Myocyte (in vitro differentiated cells): ENCODE measurements at regions not wholly inside any gene's neighbourhood (a gene's known extent, or its start where the extent isn't known, plus 50 kb on each side); places are given as distances from the start of the nearest gene placed in this dataset.
"Not testable (repeated sequence)": the region's sequence is repeated elsewhere in the genome, so short reads cannot be mapped to it uniquely, and the experiment has no call there.

Experiments
- DNase-seq: peaks from one replicate; pipeline ENCODE4 v3.0.0-alpha.2; 2012; ENCODE audit warnings: low read depth

DNA sequence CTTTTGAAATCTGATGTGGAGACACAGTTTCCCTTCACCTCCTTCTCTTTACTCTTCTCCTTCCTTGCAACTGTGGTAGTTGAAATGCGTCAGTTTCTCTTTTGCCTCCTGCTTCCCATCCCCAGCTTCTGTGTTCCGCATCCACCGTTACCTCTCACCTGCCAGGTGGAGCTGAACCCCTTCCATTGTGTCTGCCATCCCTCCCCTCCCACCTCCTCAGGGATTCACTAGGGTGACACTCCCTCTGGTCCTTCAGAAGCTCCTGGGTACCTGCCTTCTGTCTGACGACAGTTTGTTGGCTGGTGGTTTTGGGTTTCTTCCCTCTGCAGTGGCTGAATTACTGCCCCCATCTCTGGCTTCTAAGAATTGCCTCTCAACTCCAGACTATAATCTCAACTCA, 132.1 kb downstream of the SLC24A2 start:
- DNase-seq = no peak

DNA sequence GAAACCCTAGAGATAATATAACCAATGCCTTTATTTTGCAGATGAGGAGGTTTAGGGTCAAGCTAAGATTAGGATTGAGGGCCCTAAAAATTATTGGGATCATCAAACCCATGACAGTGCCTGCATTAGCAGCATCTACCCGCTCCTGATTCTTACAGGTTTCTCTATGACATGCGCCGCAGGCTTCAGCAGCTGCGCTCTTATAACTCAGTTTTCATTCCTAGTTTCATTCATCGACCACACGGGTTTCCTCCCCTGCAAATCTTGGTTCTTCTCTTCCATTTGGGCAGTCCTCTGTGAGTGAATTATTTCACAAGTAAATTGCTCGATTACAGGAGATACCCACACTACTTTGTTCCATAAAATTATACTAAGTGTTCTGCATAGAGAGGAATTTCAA, 137.2 kb downstream of the SLC24A2 start:
- DNase-seq = no peak

DNA sequence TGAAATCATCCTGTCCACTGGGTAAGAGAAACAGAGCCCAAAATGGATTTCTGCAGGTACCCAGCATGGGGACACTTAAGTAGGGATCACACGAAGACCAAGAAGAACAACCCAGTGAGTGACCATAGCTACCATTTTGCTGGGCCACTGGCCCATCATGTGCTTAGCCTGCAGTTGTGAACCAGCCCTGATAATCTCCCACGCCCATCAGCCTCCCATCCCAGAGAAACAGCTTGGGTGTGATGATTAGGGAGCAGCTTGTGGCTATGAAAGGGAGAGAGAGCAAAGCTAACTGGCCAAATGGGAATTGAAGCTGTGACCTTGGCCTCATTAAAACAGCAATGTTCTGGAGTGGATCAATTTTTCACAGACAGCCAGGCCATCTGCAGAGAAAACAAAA, 138.5 kb downstream of the SLC24A2 start:
- DNase-seq = no peak

- no peak for DNase-seq
Measured at GRCh38 chr9:19649336-19650041, 139.3 kb downstream of the SLC24A2 start.

DNA sequence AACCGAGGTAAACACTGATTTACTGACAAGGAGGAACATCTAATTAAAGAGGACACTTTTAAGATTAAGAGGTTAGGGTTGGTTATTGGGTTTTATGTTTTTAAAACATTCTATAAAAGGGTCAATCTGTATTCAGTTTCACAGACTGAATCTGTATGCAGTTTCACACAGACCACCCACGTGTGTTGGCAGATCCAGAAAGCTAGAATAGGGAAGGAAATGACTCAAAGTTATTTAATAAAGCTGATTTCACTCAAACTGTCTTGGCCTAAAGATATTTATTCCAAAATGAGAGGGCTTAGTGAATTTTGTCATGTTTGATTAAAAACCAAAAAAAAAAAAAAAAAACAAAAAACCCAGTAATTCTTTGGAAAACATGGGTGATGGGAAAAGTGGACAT, 140.2 kb downstream of the SLC24A2 start:
- DNase-seq = no peak

DNA sequence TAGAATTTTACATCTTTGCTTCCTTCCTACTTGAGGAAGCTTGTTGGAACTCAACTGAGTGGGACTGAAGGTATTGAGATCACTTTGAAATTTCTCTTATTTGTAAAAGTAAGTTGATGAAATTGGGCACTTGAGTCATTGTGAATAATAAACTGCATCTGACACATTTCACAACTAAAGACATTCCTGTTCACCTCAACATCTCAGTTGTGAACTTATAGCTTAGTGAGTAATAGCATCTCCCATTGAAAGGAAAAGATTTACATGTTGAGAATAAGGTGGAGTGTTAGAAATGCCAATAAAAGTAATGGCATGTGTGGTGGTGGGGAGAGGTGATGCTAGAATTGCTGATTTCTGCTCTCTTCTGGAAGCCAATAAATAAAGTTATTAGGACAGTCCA, 145.0 kb downstream of the SLC24A2 start:
- no peak for DNase-seq

DNA sequence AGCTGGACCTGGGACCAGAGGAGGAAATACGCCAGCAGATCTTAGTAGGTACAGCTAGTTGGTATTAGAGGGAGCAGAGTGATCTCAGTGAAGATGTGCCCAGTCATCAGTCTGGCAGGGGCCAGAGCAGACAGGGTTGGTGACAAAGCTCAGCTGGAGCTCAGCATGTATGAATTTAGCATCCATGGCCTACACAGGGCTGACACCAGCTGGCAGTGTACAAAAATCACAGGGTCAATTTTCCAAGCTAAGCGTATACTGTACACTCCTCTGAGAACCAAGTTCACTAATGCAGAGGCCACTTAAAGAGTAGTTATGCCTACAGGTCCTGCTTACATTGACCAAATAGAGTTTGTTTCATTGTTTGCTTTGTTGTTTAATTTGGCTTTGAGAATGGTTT, 146.6 kb downstream of the SLC24A2 start:
- DNase-seq = peak; percentile 21

GRCh38 chr9:19641046-19641445, 147.8 kb downstream of the SLC24A2 start:
- DNase-seq = peak; percentile 28

GRCh38 chr9:19640014-19640413, 148.8 kb downstream of the SLC24A2 start:
- no peak for DNase-seq

DNA sequence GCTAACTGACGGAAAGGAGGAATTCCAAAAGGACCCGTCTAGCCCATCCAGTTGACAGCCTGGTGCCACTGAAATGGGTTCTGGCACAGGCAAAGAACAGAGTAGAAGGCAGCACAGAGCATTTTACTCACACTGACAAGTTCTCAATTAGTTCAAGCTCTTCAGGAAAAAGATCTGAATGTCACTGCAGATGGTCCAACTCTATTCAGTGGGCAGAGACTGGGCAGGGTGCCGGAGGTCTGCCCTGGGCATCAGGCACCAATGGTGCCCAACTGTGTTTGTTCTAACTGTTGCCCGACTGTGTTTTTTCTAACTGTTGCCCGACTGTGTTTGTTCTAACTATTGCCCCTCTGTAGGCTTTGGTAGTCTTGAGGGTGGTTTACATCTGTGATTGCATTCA, 151.8 kb downstream of the SLC24A2 start:
- DNase-seq = no peak

GRCh38 chr9:19634881-19635280, 154.0 kb downstream of the SLC24A2 start:
- DNase-seq = no peak

GRCh38 chr9:19631181-19631580, 157.7 kb downstream of the SLC24A2 start:
- no peak for DNase-seq

DNA sequence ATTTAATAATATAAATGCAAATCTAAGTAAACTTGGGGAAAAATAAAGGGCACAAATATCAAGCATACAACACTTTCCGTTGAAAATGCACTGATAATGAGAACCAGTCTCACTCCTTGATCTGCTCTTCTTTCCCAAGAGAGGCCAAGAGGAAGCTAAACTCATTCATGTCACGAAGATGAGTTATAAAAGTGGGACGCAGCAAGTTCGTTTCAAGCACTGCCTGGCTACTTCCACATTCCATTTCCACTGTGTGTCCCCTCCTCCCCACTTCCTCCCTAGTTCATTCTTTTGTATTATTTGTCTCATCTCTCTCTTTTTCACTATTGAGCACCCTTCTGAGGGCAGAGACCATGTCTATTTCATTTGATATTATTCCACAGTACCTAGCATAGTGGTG, 158.1 kb downstream of the SLC24A2 start:
- DNase-seq = no peak

GRCh38 chr9:19629488-19629887, 159.3 kb downstream of the SLC24A2 start:
- DNase-seq = no peak

- not testable (repeated sequence) for DNase-seq
Measured at GRCh38 chr9:19625426-19625825, 163.4 kb downstream of the SLC24A2 start.

- no peak for DNase-seq
Measured at GRCh38 chr9:19624519-19624918, 164.3 kb downstream of the SLC24A2 start.

GRCh38 chr9:19623941-19624340, 164.9 kb downstream of the SLC24A2 start:
- no peak for DNase-seq

DNA sequence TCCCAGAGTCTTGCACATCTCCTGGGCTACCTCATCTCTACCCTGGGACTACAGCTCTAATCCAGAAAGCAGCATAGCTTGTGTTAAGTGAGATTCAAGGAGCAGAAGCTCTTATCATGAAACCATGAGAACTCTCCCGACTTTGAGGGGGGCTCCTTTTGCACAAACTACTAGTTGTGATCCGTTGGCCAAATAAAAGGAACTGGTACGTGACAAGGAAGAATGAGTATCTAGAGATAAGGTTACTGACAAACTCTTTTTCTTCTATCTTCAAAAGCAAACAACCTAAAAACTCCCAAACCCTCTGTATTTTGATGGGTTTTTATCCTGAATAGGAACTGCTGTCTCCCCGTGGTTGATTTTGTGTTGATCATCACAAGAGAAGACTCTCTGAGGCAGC, 168.5 kb downstream of the SLC24A2 start:
- no peak for DNase-seq

GRCh38 chr9:19619221-19619620, 169.6 kb downstream of the SLC24A2 start:
- no peak for DNase-seq

- DNase-seq = no peak
Measured at GRCh38 chr9:19618816-19619215, 170.0 kb downstream of the SLC24A2 start.

- DNase-seq = no peak
Measured at GRCh38 chr9:19615036-19615624, 173.7 kb downstream of the SLC24A2 start.

DNA sequence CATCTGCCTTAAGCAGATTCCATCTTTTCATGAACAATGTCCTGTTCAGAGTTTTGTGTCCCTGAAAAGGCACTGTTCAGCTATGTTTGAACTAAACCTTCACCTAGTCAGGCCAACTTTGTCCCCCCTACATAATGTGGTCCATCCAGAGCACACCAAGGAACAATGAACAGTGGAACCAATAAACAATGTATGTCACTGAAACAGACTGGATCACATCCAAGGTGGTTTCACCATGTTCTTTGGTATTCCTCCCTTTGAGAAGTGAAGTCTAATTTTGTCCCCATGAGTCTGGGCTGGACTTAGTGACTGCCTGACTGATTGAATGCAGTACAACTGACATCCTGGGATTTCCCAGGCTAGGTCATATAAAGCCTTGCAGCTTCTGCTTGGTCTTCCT, 174.5 kb downstream of the SLC24A2 start:
- DNase-seq = no peak

DNA sequence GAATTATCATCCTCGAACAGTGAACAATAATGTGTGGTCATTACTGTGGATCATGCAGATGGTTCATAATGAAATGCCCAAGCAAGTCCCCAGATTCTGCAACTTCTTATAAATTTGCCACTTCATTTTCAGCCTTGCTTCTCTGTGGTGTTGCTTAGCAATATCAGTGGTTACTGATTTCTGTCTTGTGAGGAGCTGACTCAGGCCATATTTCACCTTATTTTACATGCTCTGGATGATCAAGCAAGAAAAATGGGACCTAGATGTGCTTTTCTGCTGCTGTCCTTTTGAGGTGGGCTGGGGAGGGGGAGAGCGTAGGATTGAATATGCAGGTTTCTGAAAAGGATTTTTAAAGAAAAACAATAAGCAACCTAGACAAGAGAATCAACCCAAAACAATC, 188.3 kb downstream of the SLC24A2 start:
- no peak for DNase-seq
